ENCODE measurements at regions not wholly inside any gene's neighbourhood (a gene's known extent, or its start where the extent isn't known, plus 50 kb on each side); places are given as distances from the start of the nearest gene placed in this dataset.
"Not testable (repeated sequence)": the region's sequence is repeated elsewhere in the genome, so short reads cannot be mapped to it uniquely, and the experiment has no call there.

- H3K27me3 Mint-ChIP-seq (ENCODE audit: insufficient read depth): no peaks in the 10 kb centered on the region
- Histone ChIP-seq H3K4me3 (ENCODE audit: low read length) (no peak overlapping the region), H3K9me3 (ENCODE audit: control insufficient read depth, low read length) (peaks cover 4% of the 10 kb centered on the region), H3K27ac (ENCODE audit: low read depth, low read length) (no peak overlapping the region), H3K4me1 (ENCODE audit: control insufficient read depth, insufficient read depth, low read length) (no peaks in the 10 kb centered on the region), H3K36me3 (ENCODE audit: control insufficient read depth, insufficient read depth, low read length) (no peaks in the 10 kb centered on the region), H3K9ac (ENCODE audit: extremely low read depth, low read length, poor library complexity, severe bottlenecking) (no peak overlapping the region), H3K27me3 (ENCODE audit: control insufficient read depth, insufficient read depth, low read length, poor library complexity, severe bottlenecking) (no peaks in the 10 kb centered on the region)
- no peaks in the 10 kb centered on the region for H3K36me3 Mint-ChIP-seq (ENCODE audit: low read depth)
- H3K4me3 Mint-ChIP-seq: no peak overlapping the region
- H3K4me1 Mint-ChIP-seq: peaks cover 9% of the 10 kb centered on the region
- TF ChIP-seq CTCF (conservative IDR thresholded peaks at IDR 0.05): no peak
- DNase-seq: no peak
- H3K27ac Mint-ChIP-seq: no peak overlapping the region
- no peaks in the 10 kb centered on the region for H3K9me3 Mint-ChIP-seq
Measured at GRCh38 chr7:79749856-79750255, 296.4 kb upstream of the MAGI2 start.

DNA sequence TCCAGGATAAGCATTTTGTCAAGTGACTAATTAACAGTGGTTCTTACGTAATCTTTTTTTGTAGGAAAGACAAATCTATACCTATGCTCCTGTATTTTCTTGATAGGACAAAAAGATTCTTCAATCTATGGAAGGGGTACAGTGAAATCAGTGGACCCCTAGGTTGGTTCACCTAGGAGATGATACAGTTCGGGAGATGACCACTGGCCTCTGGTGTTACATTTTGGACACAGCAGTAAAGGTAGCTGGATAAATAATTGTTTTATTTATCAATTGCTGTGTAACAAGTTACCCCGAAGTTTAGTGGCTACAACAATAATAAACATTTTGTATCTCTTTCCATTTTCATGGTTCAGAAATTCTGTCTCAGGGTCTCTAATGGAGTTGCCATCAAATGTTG is 288.2 kb upstream of the MAGI2 start:
- Histone ChIP-seq H3K9ac (ENCODE audit: extremely low read depth, low read length, poor library complexity, severe bottlenecking) (no peak overlapping the region), H3K27ac (ENCODE audit: low read depth, low read length) (no peak overlapping the region), H3K4me3 (ENCODE audit: low read length) (no peak overlapping the region), H3K9me3 (ENCODE audit: control insufficient read depth, low read length) (no peaks in the 10 kb centered on the region), H3K4me1 (ENCODE audit: control insufficient read depth, insufficient read depth, low read length) (no peaks in the 10 kb centered on the region), H3K36me3 (ENCODE audit: control insufficient read depth, insufficient read depth, low read length) (no peaks in the 10 kb centered on the region), H3K27me3 (ENCODE audit: control insufficient read depth, insufficient read depth, low read length, poor library complexity, severe bottlenecking) (no peaks in the 10 kb centered on the region)
- no peak overlapping the region for H3K27ac Mint-ChIP-seq
- no peaks in the 10 kb centered on the region for H3K4me1 Mint-ChIP-seq
- no peak for DNase-seq
- H3K27me3 Mint-ChIP-seq (ENCODE audit: insufficient read depth): no peaks in the 10 kb centered on the region
- TF ChIP-seq CTCF (conservative IDR thresholded peaks at IDR 0.05): peak; percentile 68
- no peaks in the 10 kb centered on the region for H3K36me3 Mint-ChIP-seq (ENCODE audit: low read depth)
- WGBS, 2 experiments (ENCODE audit: insufficient coverage in 1 of 2, insufficient read length in 1 of 2): 64 to 78% methylated on average over 2 to 3 of the region's 3 CpGs
- H3K4me3 Mint-ChIP-seq: no peak overlapping the region
- H3K9me3 Mint-ChIP-seq: peaks cover 4% of the 10 kb centered on the region

DNA sequence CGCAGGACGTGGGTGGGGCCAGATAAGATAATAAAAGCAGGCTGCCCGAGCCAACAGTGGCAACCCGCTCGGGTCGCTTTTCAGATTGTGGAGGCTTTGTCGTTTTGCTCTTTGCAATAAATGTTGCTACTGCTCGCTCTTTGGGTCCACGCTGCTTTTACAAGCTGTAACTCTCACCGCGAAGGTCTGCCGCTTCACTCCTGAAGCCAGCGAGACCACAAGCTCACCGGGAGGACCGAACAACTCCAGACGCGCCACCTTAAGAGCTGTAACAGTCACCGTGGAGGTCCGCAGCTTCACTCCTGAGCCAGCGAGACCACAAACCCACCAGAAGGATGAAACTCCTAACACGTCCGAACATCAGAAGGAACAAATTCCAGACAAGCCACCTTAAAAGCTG is 286.6 kb upstream of the MAGI2 start:
- Histone ChIP-seq H3K9ac (ENCODE audit: extremely low read depth, low read length, poor library complexity, severe bottlenecking) (no peak overlapping the region), H3K9me3 (ENCODE audit: control insufficient read depth, low read length) (no peaks in the 10 kb centered on the region), H3K4me1 (ENCODE audit: control insufficient read depth, insufficient read depth, low read length) (no peaks in the 10 kb centered on the region), H3K36me3 (ENCODE audit: control insufficient read depth, insufficient read depth, low read length) (no peaks in the 10 kb centered on the region), H3K4me3 (ENCODE audit: low read length) (no peak overlapping the region), H3K27ac (ENCODE audit: low read depth, low read length) (no peak overlapping the region), H3K27me3 (ENCODE audit: control insufficient read depth, insufficient read depth, low read length, poor library complexity, severe bottlenecking) (no peaks in the 10 kb centered on the region)
- no peak overlapping the region for H3K4me3 Mint-ChIP-seq
- DNase-seq: no peak
- TF ChIP-seq CTCF (conservative IDR thresholded peaks at IDR 0.05): no peak
- H3K9me3 Mint-ChIP-seq: peaks cover 4% of the 10 kb centered on the region
- H3K36me3 Mint-ChIP-seq (ENCODE audit: low read depth): no peaks in the 10 kb centered on the region
- H3K4me1 Mint-ChIP-seq: no peaks in the 10 kb centered on the region
- 94 to 98% methylated on average over 14 to 22 of the region's 22 CpGs for WGBS, 2 experiments (ENCODE audit: insufficient coverage in 1 of 2, insufficient read length in 1 of 2)
- H3K27me3 Mint-ChIP-seq (ENCODE audit: insufficient read depth): no peaks in the 10 kb centered on the region
- no peak overlapping the region for H3K27ac Mint-ChIP-seq

- H3K9me3 ChIP-seq (ENCODE audit: control insufficient read depth, low read length); H3K9ac ChIP-seq (ENCODE audit: extremely low read depth, low read length, poor library complexity, severe bottlenecking); H3K4me3 ChIP-seq (ENCODE audit: low read length); H3K4me1 ChIP-seq (ENCODE audit: control insufficient read depth, insufficient read depth, low read length); H3K9me3 Mint-ChIP-seq; H3K27me3 Mint-ChIP-seq (ENCODE audit: insufficient read depth); H3K36me3 Mint-ChIP-seq (ENCODE audit: low read depth); H3K27ac Mint-ChIP-seq; H3K36me3 ChIP-seq (ENCODE audit: control insufficient read depth, insufficient read depth, low read length); H3K4me3 Mint-ChIP-seq; H3K27ac ChIP-seq (ENCODE audit: low read depth, low read length); H3K27me3 ChIP-seq (ENCODE audit: control insufficient read depth, insufficient read depth, low read length, poor library complexity, severe bottlenecking); H3K4me1 Mint-ChIP-seq; DNase-seq: not testable (repeated sequence)
- 98 to 99% methylated on average over 29 to 44 of the region's 44 CpGs for WGBS, 2 experiments (ENCODE audit: insufficient coverage in 1 of 2, insufficient read length in 1 of 2)
Measured at GRCh38 chr7:79739036-79739709, 285.7 kb upstream of the MAGI2 start.

All from endodermal cell (in vitro differentiated cells).